Esophagus muscularis mucosa (tissue), 4 donors: ENCODE measurements at regions not wholly inside any gene's neighbourhood (a gene's known extent, or its start where the extent isn't known, plus 50 kb on each side); places are given as distances from the start of the nearest gene placed in this dataset.

Source experiments
- DNase-seq: peaks from one replicate; pipeline ENCODE4 v3.0.0-alpha.2; 2017; ENCODE audit errors: extremely low spot score
- H3K27ac ChIP-seq, 4 donors: fragments of 200-600 bp; sonication (generic); replicated peaks in 1 of 4; 1 replicate in 3 of 4; 2 replicates in 1 of 4; pipeline ENCODE4 v1.5.1; 2016 to 2019; ENCODE audit warnings: mild to moderate bottlenecking in 1 of 4
- H3K27me3 ChIP-seq, 4 donors: fragments of 200-600 bp; sonication (generic); one replicate each; pipeline versions ENCODE4 v1.5.1 to v1.6.0; 2016 to 2019
- H3K36me3 ChIP-seq, 4 donors: fragments of 200-600 bp; sonication (generic); one replicate each; pipeline ENCODE4 v1.5.1; 2016 to 2019
- H3K4me1 ChIP-seq, 4 donors: fragments of 200-600 bp; sonication (generic); one replicate each; pipeline ENCODE4 v1.5.1; 2016 to 2019
- H3K4me3 ChIP-seq, 4 donors: fragments of 200-600 bp; sonication (generic); 1 replicate in 2 of 4; 2 replicates in 2 of 4; pipeline ENCODE4 v1.5.1; 2016 to 2019; ENCODE audit warnings: mild to moderate bottlenecking in 4 of 4, moderate library complexity in 1 of 4
- H3K9me3 ChIP-seq, 4 donors: fragments of 200-600 bp; sonication (generic); 1 replicate in 3 of 4; 2 replicates in 1 of 4; pipeline ENCODE4 v1.5.1; 2016 to 2019
- EP300 ChIP-seq: sonication (generic); formaldehyde crosslinking; IDR thresholded peaks from one replicate; pipeline ENCODE4 v1.6.1; 2017; ENCODE audit warnings: antibody characterized with exemption
- POLR2A ChIP-seq: fragments of 450-650 bp; IDR thresholded peaks from one replicate; pipeline ENCODE4 v1.6.1; 2017; ENCODE audit warnings: antibody characterized with exemption, moderate library complexity, mild to moderate bottlenecking, low read depth
- POLR2AphosphoS5 ChIP-seq, 2 donors: sonication (generic); formaldehyde crosslinking; IDR thresholded peaks; one replicate each; pipeline ENCODE4 v1.6.1; 2017; ENCODE audit warnings: antibody characterized with exemption in 2 of 2
- WGBS: methylation state at CpG from one replicate; pipeline ENCODE4 v1.1.5; 2018; 5-methylcytosine and 5-hydroxymethylcytosine counted together
- intact Hi-C: fragments of 100-400 bp; cut with DNase I; formaldehyde crosslinking; loops from one replicate; pipeline ENCODE4 v1.15.1; 2023
- TF ChIP-seq, protein P1 (sequence below), 3 experiments: fragments of 200-600 bp in 2 of 3; fragments of 450-650 bp in 1 of 3; sonication (generic) in 2 of 3; IDR thresholded peaks; one replicate each; pipeline ENCODE4 v1.5.1; 2017 to 2019; ENCODE audit warnings: antibody characterized with exemption in 3 of 3, mild to moderate bottlenecking in 2 of 3, moderate library complexity in 1 of 3

DNA sequence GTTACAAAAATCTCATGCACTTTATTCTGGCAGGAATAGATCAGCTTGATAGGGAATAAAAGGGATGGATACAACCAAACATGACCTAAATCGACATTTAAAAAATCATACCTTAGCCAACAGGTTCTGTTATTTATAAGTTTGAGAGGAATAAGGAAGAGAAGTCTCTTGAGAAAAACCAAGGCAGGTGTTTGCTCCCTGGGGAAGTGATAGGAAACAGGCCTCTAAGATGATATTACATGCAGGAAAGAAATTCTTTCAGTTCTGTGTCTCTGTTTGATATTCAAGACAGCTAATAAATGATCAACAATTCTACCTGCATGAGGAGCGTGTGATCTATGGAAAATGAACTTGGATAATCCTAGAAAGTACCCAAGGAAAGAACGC lies 184.8 kb upstream of the ZEB2 start:
- intact Hi-C loops, result no loop called here
- no peaks in the 10 kb centered on the region for H3K4me1 ChIP-seq
- no peaks in the 10 kb centered on the region for H3K27me3 ChIP-seq
- H3K36me3 ChIP-seq, result no peaks in the 10 kb centered on the region
- no peaks in the 10 kb centered on the region for H3K9me3 ChIP-seq
- DNase-seq, result no peak
- no peak overlapping the region for H3K27ac ChIP-seq
- H3K4me3 ChIP-seq, result no peak overlapping the region
- WGBS, result 84% methylated on average over 3 of the region's 3 CpGs
- no peak for TF ChIP-seq POLR2AphosphoS5 (IDR thresholded peaks at IDR 0.05)
- TF ChIP-seq, protein P1, sequence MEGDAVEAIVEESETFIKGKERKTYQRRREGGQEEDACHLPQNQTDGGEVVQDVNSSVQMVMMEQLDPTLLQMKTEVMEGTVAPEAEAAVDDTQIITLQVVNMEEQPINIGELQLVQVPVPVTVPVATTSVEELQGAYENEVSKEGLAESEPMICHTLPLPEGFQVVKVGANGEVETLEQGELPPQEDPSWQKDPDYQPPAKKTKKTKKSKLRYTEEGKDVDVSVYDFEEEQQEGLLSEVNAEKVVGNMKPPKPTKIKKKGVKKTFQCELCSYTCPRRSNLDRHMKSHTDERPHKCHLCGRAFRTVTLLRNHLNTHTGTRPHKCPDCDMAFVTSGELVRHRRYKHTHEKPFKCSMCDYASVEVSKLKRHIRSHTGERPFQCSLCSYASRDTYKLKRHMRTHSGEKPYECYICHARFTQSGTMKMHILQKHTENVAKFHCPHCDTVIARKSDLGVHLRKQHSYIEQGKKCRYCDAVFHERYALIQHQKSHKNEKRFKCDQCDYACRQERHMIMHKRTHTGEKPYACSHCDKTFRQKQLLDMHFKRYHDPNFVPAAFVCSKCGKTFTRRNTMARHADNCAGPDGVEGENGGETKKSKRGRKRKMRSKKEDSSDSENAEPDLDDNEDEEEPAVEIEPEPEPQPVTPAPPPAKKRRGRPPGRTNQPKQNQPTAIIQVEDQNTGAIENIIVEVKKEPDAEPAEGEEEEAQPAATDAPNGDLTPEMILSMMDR (IDR thresholded peaks at IDR 0.05), result no peak
- TF ChIP-seq EP300, result no peak
- TF ChIP-seq POLR2A, result no peak

DNA sequence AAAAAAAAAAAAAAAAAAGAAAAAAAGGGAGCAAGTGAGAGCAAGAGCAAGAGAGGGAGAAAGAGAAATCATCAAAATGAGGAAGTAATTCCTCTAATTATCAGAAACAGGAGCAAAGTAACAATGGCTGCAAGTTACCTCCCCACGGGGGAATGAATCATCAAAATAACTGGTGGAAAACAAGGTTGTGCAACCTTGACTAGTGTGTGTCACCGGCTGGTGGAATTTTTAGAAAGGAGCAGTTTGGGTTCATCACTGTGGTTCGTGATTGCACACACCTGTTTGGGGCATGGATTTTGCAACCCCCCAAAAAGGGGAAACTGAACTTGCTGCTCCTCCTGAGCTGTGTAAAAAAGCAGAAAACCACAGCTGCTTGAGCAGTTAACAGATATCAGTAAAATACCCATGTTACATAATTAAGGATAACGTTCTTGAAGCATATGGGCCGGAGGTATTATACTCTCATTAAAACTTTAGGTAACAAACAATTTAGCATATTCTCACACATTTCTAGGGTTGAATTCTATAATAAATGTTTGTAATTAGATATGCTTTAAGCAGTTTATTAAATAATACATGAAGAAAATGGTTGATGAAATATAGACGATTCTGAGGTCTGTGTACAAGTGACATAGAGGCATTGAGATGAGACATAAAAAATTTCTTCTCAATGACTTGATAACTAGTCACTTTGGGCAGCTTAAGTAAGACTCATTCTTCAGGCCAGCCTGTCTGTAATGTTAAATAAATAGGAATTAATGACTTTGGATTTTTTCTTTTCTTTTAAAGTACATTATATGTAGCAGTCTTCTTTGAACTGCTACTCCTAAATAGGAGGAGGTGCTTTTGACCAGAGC lies 184.2 kb upstream of the ZEB2 start:
- WGBS, result 70% methylated on average over 6 of the region's 6 CpGs
- Histone ChIP-seq H3K27ac (no peak overlapping the region), H3K4me1 (no peaks in the 10 kb centered on the region), H3K27me3 (no peaks in the 10 kb centered on the region), H3K36me3 (no peaks in the 10 kb centered on the region), H3K9me3 (no peaks in the 10 kb centered on the region), H3K4me3 (no peak overlapping the region)
- TF ChIP-seq, protein P1 (IDR thresholded peaks at IDR 0.05), result no peak
- TF ChIP-seq POLR2AphosphoS5 (IDR thresholded peaks at IDR 0.05) (peak in 1 of 2 donors; percentile 15), POLR2A (no peak)
- DNase-seq, result no peak
- intact Hi-C loops, result no loop called here

DNA sequence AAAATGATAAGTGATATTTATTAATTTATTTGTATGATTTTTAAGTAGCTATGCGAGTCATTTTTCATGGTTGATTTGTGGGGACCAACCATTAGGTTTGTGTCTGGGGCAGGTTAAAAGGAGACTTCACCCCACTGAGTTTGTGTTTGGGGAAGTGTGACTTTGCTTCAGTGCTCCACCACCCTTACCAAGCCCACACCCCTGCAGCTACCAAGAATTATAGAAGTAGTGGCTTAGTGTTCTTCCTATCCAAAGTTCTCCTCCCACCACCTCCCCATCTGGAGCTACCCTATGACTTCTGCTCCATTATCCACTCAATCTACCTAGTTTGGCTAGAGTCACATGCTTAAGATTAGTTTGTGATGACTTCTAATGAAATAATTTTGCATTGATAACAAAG lies 182.1 kb upstream of the ZEB2 start:
- no peak for DNase-seq
- 72% methylated on average over 1 of the region's 1 CpG for WGBS
- no peaks in the 10 kb centered on the region for H3K9me3 ChIP-seq
- no peak overlapping the region for H3K27ac ChIP-seq
- TF ChIP-seq POLR2AphosphoS5 (IDR thresholded peaks at IDR 0.05) (no peak), POLR2A (no peak), EP300 (no peak)
- TF ChIP-seq, protein P1 (IDR thresholded peaks at IDR 0.05), result no peak
- no peaks in the 10 kb centered on the region for H3K36me3 ChIP-seq
- H3K27me3 ChIP-seq, result no peaks in the 10 kb centered on the region
- intact Hi-C loops, result no loop called here
- no peak overlapping the region for H3K4me3 ChIP-seq
- H3K4me1 ChIP-seq, result no peaks in the 10 kb centered on the region

DNA sequence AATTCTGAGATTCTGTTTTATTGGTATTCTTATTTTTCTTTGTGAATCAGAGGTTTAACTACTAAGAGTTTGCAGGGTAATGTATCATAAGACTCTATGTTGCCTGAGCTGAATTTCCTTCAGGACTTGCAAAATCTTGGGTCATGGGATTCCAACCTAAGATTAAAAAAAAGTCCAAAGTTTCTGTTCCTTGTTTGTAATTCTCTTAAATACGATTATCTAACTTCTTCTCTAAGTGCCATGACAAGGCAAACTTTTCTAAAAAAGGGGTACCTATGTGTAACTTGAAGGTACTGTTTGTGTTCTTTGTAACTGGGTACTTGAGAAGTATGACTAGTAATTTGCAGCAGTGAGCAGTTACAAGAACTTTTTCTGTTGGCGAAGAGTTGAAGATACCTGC lies 181.3 kb upstream of the ZEB2 start:
- no peaks in the 10 kb centered on the region for H3K9me3 ChIP-seq
- H3K27ac ChIP-seq, result no peak overlapping the region
- H3K4me1 ChIP-seq, result no peaks in the 10 kb centered on the region
- H3K27me3 ChIP-seq, result no peaks in the 10 kb centered on the region
- WGBS, result 82% methylated on average over 2 of the region's 2 CpGs
- no peak overlapping the region for H3K4me3 ChIP-seq
- no peaks in the 10 kb centered on the region for H3K36me3 ChIP-seq
- TF ChIP-seq EP300 (no peak), POLR2A (no peak)
- TF ChIP-seq, protein P1 (IDR thresholded peaks at IDR 0.05), result no peak
- intact Hi-C loops, result no loop called here
- DNase-seq, result no peak

DNA sequence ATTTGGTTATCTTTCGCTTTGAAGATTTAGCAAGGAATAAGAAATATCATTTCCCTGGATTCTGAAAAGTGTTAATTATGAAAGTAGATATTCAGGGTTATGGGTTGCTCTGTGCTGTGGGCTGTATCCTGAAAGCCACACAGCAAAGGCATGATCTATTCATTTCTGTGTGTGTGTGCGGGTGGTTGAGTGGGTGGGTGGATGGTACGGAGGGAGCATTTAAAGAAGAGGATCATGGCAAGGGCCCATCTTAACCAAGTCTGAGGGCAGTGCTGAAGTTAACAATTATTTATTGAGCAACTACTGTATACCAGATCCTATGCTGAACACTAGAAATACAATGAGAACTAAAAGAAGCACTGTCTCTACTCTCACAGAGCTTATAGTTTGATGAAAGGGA lies 178.2 kb upstream of the ZEB2 start:
- Histone ChIP-seq H3K4me3 (no peak overlapping the region), H3K36me3 (no peaks in the 10 kb centered on the region), H3K9me3 (no peaks in the 10 kb centered on the region), H3K4me1 (no peaks in the 10 kb centered on the region), H3K27ac (no peak overlapping the region), H3K27me3 (no peaks in the 10 kb centered on the region)
- 100% methylated on average over 3 of the region's 3 CpGs for WGBS
- intact Hi-C loops, result no loop called here
- DNase-seq, result no peak
- TF ChIP-seq POLR2A (no peak), POLR2AphosphoS5 (IDR thresholded peaks at IDR 0.05) (no peak)
